A673 (cell line): ENCODE measurements at regions not wholly inside any gene's neighbourhood (a gene's known extent, or its start where the extent isn't known, plus 50 kb on each side); places are given as distances from the start of the nearest gene placed in this dataset.

Experiments
- CTCF ChIP-seq: fragments of 300-800, 200-600 bp; sonication (generic); conservative IDR thresholded peaks from 2 replicates; pipeline ENCODE4 v1.5.1; 2017; ENCODE audit warnings: low read depth, mild to moderate bottlenecking, antibody characterized with exemption, low read length, moderate library complexity, mixed read lengths
- EZH2 ChIP-seq: fragments of 200-600 bp; sonication (generic); IDR thresholded peaks from 2 replicates; pipeline ENCODE4 v1.6.1; 2017; ENCODE audit warnings: borderline replicate concordance, low read depth, mild to moderate bottlenecking, mixed read lengths, antibody characterized with exemption, low read length; ENCODE audit not compliant: poor library complexity, severe bottlenecking

DNA sequence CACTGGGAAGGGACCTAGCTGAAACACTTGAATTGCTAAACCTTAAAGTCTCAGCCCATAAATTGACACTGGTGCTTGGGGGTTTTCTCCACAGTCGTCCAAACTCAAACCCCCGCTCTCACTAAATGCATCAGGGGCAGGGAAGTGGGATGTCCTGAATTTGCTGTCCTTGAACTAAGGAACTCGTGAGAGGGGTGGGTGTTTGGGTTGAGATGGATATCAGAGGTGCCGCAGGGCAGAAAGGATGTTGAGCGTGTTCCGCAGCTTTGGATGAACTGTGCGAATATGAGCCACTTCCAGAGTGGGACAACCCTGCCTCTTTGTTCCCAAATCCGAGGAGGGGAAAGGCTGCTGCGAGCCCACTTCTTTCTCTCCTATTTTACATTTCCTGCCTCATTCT is 90.3 kb upstream of the LYZL2 start:
- no peak for TF ChIP-seq CTCF
- no peak for TF ChIP-seq EZH2
